ENCODE measurements at regions not wholly inside any gene's neighbourhood (a gene's known extent, or its start where the extent isn't known, plus 50 kb on each side); places are given as distances from the start of the nearest gene placed in this dataset.
A peak's percentile ranks its signal among the peaks of the same experiment; 100 is the strongest.

DNA sequence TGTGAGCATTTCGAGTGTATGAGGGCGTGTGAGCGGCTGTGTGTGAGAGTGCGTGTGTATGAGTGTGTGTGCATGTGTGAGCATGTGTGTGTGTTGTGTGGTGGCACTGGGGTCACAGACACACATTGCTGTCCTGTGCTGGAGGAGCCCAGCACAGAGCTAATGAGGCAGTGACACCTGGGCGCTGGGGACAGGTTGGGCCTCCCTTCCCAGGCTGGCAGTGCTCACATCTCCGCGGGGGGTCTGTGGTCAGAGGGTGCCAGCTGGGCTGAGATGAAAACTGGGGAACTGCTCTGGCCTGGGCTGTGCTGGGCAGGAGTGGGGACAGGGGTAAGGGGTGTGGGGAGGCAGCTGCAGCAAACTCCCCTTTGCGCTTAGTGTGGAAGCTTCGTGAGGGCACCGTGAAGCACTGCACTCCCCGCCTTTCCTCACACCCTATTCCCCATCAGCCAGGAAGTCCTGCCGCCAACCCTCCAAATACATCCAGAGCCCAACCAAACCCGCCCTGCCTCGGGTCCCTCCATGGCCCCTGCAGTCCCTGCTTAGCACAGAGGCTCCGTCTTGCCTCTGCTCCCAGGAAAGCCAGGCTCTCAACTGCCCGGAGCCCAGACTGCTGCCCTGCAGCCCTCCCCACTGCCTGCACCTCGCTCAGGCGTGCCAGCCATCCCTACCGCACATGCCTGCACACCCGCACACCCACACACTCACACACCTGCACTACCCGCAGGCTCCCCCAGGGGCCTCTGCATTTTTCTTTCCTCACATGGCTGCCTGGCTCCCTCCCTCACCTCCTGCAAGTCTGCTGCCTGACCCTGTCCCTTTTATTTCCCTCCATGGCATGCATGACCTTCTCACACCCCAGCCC lies 62.0 kb upstream of the THY1 start:
- no peaks in the 10 kb centered on the region for H3K36me3 ChIP-seq (replicated peaks in 1 of 2)
- no peak overlapping the region for H3K4me3 ChIP-seq
- TF ChIP-seq CTCF (IDR thresholded peaks at IDR 0.05) (no peak), POLR2A (IDR thresholded peaks at IDR 0.05) (no peak)
- peak in 6 of 7 donors; percentile 5 to 38 (median 9) for DNase-seq
- H3K27me3 ChIP-seq, result no peaks in the 10 kb centered on the region
- WGBS, 4 donors, result 83 to 90% (median 86%) methylated on average over 15 to 21 of the region's 21 CpGs
- intact Hi-C loops (cut with DNase I), result loop anchor here (2.0 to 10.0 kb wide), 5 partner anchors 48 to 630 kb away; partner anchors contain the start of gene NECTIN1 (in 1 of the 2)
- no peak overlapping the region for H3K27ac ChIP-seq
- H3K4me1 ChIP-seq (replicated peaks in 1 of 2), result peaks cover 0 to 8% of the 10 kb centered on the region in 2 donors
- H3K9me3 ChIP-seq (replicated peaks in 1 of 3), result no peaks in the 10 kb centered on the region

DNA sequence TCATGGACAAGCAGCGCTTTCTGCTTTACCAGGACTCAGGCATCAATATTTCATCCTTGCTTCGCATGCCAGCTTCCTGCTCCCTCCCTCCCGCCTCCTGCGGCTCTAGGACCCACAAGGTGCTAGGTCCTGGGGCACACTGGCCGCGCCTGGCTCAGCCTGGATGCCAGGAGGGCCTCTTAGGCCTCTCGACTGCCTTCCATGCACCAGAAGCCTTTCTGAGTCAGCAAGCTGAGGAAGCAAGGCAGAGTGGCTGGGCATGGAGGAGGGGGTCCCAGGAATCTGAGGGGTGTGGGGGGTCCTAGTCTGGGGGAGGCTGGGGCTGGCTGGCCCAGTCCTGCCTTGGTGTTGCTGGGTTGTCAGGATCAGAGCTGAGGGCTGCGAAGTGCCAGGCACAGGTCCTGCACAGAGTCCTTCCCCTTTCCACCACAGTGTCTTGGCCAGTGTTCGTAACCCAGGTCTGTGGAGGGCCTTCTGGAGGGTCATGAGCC lies 61.0 kb upstream of the THY1 start:
- Histone ChIP-seq H3K27ac (no peak overlapping the region), H3K4me3 (no peak overlapping the region), H3K27me3 (no peaks in the 10 kb centered on the region), H3K36me3 (replicated peaks in 1 of 2) (no peaks in the 10 kb centered on the region), H3K4me1 (replicated peaks in 1 of 2) (peaks cover 0 to 8% of the 10 kb centered on the region in 2 donors), H3K9me3 (replicated peaks in 1 of 3) (no peaks in the 10 kb centered on the region)
- TF ChIP-seq POLR2A (IDR thresholded peaks at IDR 0.05), result no peak
- TF ChIP-seq CTCF (IDR thresholded peaks at IDR 0.05), result no peak
- intact Hi-C loops (cut with DNase I), result loop anchor here (2.0 to 10.0 kb wide), 5 partner anchors 49 to 631 kb away; partner anchors contain the start of gene NECTIN1 (in 1 of the 2)
- 84 to 92% (median 90%) methylated on average over 7 to 9 of the region's 9 CpGs for WGBS, 4 donors
- peak in 6 of 7 donors; percentile 3 to 58 (median 10) for DNase-seq

- no peak overlapping the region for H3K27ac ChIP-seq
- no peak overlapping the region for H3K4me3 ChIP-seq
- H3K27me3 ChIP-seq, result no peaks in the 10 kb centered on the region
- H3K4me1 ChIP-seq (replicated peaks in 1 of 2), result peaks cover 0 to 8% of the 10 kb centered on the region in 2 donors
- no peaks in the 10 kb centered on the region for H3K36me3 ChIP-seq (replicated peaks in 1 of 2)
- 85 to 89% (median 88%) methylated on average over 9 to 11 of the region's 11 CpGs for WGBS, 4 donors
- TF ChIP-seq CTCF (IDR thresholded peaks at IDR 0.05) (no peak), POLR2A (IDR thresholded peaks at IDR 0.05) (no peak)
- peak in 5 of 7 donors; percentile 2 to 13 (median 11) for DNase-seq
- H3K9me3 ChIP-seq (replicated peaks in 1 of 3), result no peaks in the 10 kb centered on the region
- intact Hi-C loops (cut with DNase I), result loop anchor here (2.0 to 10.0 kb wide), 5 partner anchors 49 to 631 kb away; partner anchors contain the start of gene NECTIN1 (in 1 of the 2)
Observed at GRCh38 chr11:119483341-119483880, 60.4 kb upstream of the THY1 start.

DNA sequence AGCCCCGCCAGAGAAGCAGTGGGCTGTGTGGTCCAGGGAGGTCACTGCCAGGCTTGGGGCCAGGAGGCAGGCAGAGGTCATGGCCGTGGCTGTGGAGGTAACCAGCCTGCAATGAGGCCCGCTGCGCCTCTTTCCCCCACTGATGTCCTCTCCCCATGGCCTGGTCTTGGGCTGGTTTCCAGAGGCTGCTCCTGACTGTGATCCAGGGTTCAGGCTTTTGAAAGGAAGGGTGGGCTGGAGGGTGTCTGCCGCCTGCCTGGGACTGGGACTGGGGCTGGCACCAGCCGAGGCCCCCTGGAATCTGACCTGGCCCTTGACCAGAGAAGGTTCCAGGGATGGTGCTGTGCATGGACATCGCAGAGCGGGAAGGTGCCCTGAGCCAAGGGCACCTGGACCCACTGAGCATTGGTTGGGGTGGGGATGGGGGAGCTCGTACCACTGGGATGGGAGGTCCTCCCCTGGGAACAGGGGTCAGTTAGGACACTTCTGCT lies 59.6 kb upstream of the THY1 start:
- H3K27me3 ChIP-seq, result no peaks in the 10 kb centered on the region
- intact Hi-C loops (cut with DNase I), result loop anchor here (2.0 to 10.0 kb wide), 5 partner anchors 50 to 632 kb away; partner anchors contain the start of gene NECTIN1 (in 1 of the 2)
- 80 to 87% (median 85%) methylated on average over 3 to 9 of the region's 9 CpGs for WGBS, 4 donors
- no peak overlapping the region for H3K27ac ChIP-seq
- peak in 6 of 7 donors; percentile 6 to 45 (median 11) for DNase-seq
- TF ChIP-seq CTCF (IDR thresholded peaks at IDR 0.05) (no peak), POLR2A (IDR thresholded peaks at IDR 0.05) (no peak)
- H3K4me3 ChIP-seq, result no peak overlapping the region
- H3K4me1 ChIP-seq (replicated peaks in 1 of 2), result peaks cover 0 to 8% of the 10 kb centered on the region in 2 donors
- no peaks in the 10 kb centered on the region for H3K9me3 ChIP-seq (replicated peaks in 1 of 3)
- no peaks in the 10 kb centered on the region for H3K36me3 ChIP-seq (replicated peaks in 1 of 2)
